NOMO-1 treated with dmso at 0.1 percent for 144 hours (cell line): ENCODE measurements at regions not wholly inside any gene's neighbourhood (a gene's known extent, or its start where the extent isn't known, plus 50 kb on each side); places are given as distances from the start of the nearest gene placed in this dataset.
"Not testable (repeated sequence)": the region's sequence is repeated elsewhere in the genome, so short reads cannot be mapped to it uniquely, and the experiment has no call there.

Experiments used
- DNase-seq: peaks from one replicate; lab custom pipeline; 2025; ENCODE audit not compliant: unreplicated experiment; lab: John Stamatoyannopoulos, UW

DNA sequence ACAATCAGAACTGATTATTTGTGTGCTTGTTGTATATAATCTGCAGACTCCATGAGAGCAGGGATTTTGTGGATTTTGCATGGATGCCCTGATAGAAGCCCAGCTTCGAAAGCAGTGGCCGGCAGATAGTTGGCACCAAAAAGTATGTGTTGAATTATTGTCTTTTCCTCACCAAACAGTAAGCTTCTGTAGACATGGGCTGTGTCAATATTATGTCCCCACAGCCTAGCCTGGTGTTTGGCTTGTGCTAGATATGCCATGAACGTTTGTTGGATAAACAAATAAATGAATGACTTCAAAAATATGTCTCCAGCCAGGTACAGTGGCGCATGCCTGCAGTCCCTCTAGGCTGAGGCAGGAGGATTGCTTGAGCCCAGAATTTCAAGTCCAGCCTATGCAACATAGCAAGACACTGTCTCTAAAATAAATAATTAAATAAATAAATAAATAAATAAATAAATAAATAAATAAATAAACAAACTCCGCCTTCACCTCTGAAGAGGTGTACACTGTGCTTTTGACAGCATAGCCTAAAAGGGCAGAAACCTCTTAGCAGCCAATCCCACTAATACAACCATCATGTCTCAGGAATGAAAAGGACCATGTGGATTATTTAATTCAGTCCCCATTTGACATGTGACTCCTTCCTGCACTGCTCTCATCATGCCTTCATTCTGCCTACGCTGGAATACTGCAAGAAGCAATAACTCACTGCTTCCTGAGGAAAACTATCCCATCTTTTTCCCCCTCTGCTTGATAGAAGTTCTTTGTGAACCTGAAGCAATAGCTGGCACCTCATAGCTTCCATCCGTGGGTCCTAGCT is 335.2 kb downstream of the FBXW7 start:
- DNase-seq = no peak

GRCh38 chr4:152197211-152197610 is 338.7 kb downstream of the FBXW7 start:
- DNase-seq = no peak

GRCh38 chr4:152195888-152196287 is 340.0 kb downstream of the FBXW7 start:
- DNase-seq = no peak

DNA sequence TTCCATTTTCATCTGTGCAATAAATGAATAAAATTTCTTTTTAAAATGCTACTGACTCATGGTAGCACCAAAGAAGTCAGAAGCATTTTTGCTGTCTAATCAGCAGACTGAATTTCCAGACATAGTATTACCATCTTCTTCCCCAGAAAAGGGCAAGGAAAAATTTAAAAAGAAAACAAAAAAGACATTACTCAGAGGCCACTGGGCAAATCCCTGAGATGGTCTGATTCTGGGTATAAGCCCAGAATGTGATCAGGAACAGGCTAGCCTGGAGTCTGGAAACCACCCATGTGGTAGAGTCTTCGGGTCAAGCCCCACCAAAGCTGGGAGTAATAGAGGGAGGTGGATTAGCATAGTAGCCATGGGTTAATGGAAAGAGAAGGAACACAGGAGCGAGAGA is 342.8 kb downstream of the FBXW7 start:
- DNase-seq = no peak

DNA sequence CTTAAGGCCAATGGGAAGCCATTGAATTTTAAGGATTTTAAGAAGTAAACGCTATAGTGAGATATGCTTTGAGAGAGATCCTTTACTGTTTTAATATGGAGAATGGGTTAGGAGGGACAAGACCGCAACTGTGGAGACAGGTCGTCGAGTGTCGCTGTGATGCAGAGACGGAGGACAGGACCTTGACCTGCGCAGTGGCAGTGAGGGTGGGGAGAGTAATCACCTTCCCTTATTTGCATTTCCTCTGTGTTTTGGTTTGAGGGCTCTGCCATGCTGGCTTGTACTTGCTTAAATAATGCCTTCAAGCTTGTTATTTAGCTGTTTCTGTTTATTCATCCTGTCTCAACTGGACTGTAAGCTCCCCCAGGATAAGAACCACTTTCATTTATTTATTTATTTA is 345.0 kb downstream of the FBXW7 start:
- no peak for DNase-seq

- no peak for DNase-seq
These were observed 346.3 kb downstream of the FBXW7 start for GRCh38 chr4:152189451-152190179.

- no peak for DNase-seq
These were observed 347.1 kb downstream of the FBXW7 start for GRCh38 chr4:152188801-152189200.

GRCh38 chr4:152187693-152188092 is 348.2 kb downstream of the FBXW7 start:
- no peak for DNase-seq

DNA sequence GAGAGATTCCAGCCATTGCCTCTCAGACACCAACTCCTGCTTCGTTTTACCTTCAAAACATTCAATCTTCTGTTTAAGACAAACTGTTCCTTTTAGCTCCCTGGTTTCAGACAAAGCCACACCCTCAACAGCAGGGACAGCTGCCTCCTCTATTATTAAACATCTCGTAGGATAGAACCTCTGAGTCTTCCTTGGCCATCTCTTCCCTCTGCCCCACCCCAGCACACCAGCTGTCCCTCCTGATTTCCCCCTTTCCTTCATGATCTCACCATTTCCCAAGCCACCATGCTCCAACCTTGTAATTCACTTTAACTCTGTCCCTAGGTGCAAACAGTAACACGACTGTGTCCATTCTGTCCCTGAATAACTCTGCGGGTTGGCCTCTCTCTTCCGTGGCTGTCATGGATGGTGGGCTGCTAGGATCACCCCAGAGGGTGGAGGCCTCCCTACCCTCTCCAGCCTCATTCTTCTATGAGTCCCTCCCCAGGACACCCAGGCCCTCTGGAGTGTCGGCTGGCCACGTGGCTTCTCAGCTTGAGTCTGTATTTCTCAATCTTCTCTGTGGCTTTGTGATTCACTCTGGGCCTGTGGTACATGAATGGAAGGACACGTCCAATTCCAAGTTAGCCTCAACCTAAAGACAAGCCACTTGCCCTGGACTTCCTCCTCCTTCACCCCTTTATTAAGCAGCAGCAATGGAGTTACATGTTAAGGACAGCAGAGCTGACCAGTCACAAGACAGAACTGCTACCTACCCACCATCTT is 349.9 kb downstream of the FBXW7 start:
- DNase-seq = peak; percentile 27

- no peak for DNase-seq
These were observed 354.7 kb downstream of the FBXW7 start for GRCh38 chr4:152181150-152181549.

DNA sequence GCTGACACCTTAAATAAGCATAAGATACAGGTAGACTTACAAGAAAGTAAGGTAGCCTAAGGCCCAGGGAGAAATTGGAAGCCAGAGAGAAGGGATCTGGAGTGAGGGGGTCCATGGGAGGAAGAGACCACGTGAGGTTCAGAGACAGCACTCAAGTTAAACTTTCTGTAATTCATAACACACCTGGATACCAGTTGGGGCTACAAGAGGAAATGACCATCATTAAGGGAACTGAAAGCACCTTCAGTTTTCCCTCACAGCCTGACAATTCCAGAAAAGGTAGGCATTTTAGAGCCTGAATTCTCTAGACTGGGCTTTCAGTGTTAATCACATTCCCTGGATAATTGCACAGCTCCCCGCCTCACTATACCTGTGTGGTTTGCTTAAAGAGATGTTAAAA is 355.5 kb downstream of the FBXW7 start:
- no peak for DNase-seq

DNA sequence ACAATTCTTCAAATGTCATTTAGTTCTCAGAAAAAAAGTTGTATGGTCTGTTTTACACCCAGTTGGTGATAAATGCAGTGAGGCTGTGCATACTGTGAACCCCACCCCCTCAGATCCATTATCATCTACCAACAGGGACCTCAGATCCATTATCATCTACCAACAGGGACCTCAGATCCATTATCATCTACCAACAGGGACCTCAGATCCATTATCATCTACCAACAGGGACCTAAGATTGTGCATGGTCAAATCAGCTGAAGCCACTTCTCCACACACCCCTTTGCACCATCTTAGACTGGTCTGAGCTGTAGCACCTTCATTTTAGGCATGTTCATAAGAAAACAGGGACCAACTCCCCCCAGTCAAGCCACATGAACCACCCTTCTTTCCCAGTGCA is 358.4 kb downstream of the FBXW7 start:
- DNase-seq = not testable (repeated sequence)

DNA sequence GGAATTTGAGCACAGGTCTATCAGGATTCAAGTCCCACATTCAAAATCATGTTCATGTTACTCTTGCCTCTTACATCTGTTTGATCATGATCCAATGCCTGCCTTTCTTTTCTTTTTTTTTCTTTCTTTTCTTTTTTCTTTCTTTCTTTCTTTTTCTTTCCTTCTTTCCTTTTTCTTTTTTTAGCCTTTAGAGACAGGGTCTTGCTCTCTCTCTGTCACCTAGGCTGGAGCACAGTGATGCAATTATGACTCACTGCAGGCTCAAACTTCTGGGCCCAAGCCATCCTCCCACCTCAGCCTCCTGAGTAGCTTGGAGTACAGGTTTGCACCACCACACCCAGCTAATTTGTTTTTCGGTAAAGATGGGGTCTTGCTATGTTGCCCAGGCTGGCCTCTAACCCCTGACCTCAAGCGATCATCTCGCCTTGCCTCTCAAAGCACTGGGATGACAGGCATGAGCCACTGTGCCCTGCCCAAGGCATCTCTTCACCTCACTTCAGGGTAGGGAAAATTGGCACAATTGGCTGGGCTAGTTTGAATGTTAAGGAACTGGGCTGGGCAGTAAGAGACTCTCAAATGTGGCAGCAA is 359.2 kb downstream of the FBXW7 start:
- DNase-seq = no peak

- no peak for DNase-seq
These were observed 360.3 kb downstream of the FBXW7 start for GRCh38 chr4:152175586-152175985.

DNA sequence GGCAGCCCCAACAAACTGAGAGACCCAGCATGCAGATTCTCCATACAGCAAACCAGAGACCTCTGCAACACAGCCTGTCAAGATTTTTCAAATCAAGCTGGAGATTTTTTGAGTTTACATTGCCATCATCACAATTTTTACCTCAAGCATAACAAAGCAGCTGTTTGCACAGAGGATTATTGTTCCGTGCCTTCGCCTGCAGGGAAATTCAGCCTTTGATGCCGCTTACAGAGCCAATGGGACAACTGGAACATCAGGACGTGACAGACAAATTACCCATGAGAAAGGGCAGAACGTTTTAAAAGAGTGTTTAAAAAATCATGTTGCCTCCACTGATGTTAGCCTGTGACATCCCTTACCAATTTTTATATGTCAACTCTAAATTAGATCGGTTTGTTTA is 363.7 kb downstream of the FBXW7 start:
- no peak for DNase-seq

DNA sequence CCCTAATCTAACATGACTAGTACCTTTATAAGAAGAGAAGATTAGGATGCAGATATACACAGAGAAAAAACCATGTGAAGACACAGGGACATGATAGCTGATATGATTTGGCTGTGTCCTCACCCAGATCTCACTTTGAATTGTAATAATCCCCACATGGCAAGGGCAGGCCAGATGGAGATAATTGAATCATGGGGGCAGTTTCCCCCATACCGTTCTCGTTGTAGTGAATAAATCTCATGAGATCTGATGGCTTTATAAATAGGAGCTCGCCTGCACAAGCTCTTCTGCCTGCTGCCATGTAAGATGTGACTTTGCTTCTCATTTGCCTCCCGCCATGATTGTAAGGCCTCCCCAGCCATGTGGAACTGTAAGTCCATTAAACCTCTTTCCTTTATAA is 364.3 kb downstream of the FBXW7 start:
- DNase-seq = no peak

GRCh38 chr4:152169683-152170082 is 366.2 kb downstream of the FBXW7 start:
- DNase-seq = no peak

- DNase-seq = no peak
These were observed 366.8 kb downstream of the FBXW7 start for GRCh38 chr4:152168987-152169616.

GRCh38 chr4:152166567-152166966 is 369.3 kb downstream of the FBXW7 start:
- DNase-seq = peak; percentile 7

GRCh38 chr4:152165846-152166245 is 370.0 kb downstream of the FBXW7 start:
- no peak for DNase-seq

DNA sequence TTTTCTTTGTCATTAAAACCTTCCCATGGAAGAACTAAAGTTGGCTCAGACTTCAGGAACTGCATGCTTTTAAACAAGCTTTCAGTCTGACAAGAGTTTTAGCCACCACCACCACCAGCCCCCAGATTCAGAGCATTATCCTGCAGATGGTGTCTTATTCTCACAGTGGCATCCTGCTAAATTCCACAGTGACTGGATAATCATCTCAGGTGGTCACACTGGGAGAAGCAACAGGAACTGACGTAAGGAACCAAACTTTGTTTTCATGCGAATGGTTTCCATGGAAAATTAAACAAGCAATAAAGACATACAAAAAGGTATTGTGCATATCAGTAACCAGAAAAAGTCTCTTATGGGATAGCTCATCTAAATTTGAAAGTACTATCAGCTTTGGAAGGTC is 370.7 kb downstream of the FBXW7 start:
- no peak for DNase-seq
